Skeletal muscle satellite cell (primary cell): ENCODE measurements at regions not wholly inside any gene's neighbourhood (a gene's known extent, or its start where the extent isn't known, plus 50 kb on each side); places are given as distances from the start of the nearest gene placed in this dataset.
"Not testable (repeated sequence)": the region's sequence is repeated elsewhere in the genome, so short reads cannot be mapped to it uniquely, and the experiment has no call there.

Experiments
- H3K27me3 ChIP-seq: 2 replicates; pipeline ENCODE4 v1.7.0; 2013; ENCODE audit warnings: low read length; ENCODE audit not compliant: control insufficient read depth, insufficient read depth
- H3K36me3 ChIP-seq: 2 replicates; pipeline ENCODE4 v1.7.0; 2013; ENCODE audit warnings: mild to moderate bottlenecking, control low read depth, low read length; ENCODE audit not compliant: insufficient read depth
- H3K4me1 ChIP-seq: 2 replicates; pipeline ENCODE4 v1.7.0; 2013; ENCODE audit warnings: low read length; ENCODE audit not compliant: control insufficient read depth, insufficient read depth
- H3K4me2 ChIP-seq: 2 replicates; pipeline ENCODE4 v1.7.0; 2013; ENCODE audit warnings: mild to moderate bottlenecking, low read length
- H3K4me3 ChIP-seq: 2 replicates; pipeline ENCODE4 v1.7.0; 2013; ENCODE audit warnings: low read length
- H3K9ac ChIP-seq: 2 replicates; pipeline ENCODE4 v1.7.0; 2013; ENCODE audit warnings: mild to moderate bottlenecking, low read depth, low read length, moderate library complexity
- H3K9me3 ChIP-seq: replicated peaks from 2 replicates; pipeline ENCODE4 v1.7.0; 2013; ENCODE audit warnings: mild to moderate bottlenecking, control low read depth, low read length

- no peaks in the 10 kb centered on the region for H3K9me3 ChIP-seq
- H3K9ac ChIP-seq, result no peak overlapping the region
- no peaks in the 10 kb centered on the region for H3K27me3 ChIP-seq
- H3K4me1 ChIP-seq, result no peaks in the 10 kb centered on the region
- H3K36me3 ChIP-seq, result no peaks in the 10 kb centered on the region
- H3K4me3 ChIP-seq, result no peak overlapping the region
- no peak overlapping the region for H3K4me2 ChIP-seq
Observed at GRCh38 chr1:30103708-30104411, 619.5 kb downstream of the MATN1 start.

- no peak overlapping the region for H3K4me2 ChIP-seq
- no peak overlapping the region for H3K4me3 ChIP-seq
- H3K27me3 ChIP-seq, result no peaks in the 10 kb centered on the region
- H3K9ac ChIP-seq, result no peak overlapping the region
- H3K9me3 ChIP-seq, result no peaks in the 10 kb centered on the region
- H3K36me3 ChIP-seq, result no peaks in the 10 kb centered on the region
- H3K4me1 ChIP-seq, result no peaks in the 10 kb centered on the region
Observed at GRCh38 chr1:30102605-30103004, 620.8 kb downstream of the MATN1 start.

- Histone ChIP-seq H3K4me3 (no peak overlapping the region), H3K9me3 (no peaks in the 10 kb centered on the region), H3K4me1 (no peaks in the 10 kb centered on the region), H3K27me3 (no peaks in the 10 kb centered on the region), H3K9ac (no peak overlapping the region), H3K4me2 (no peak overlapping the region), H3K36me3 (no peaks in the 10 kb centered on the region)
Observed at GRCh38 chr1:30101487-30102227, 621.7 kb downstream of the MATN1 start.

- Histone ChIP-seq H3K4me1 (no peaks in the 10 kb centered on the region), H3K4me2 (no peak overlapping the region), H3K9me3 (no peaks in the 10 kb centered on the region), H3K9ac (no peak overlapping the region), H3K4me3 (no peak overlapping the region), H3K27me3 (no peaks in the 10 kb centered on the region), H3K36me3 (no peaks in the 10 kb centered on the region)
Observed at GRCh38 chr1:30101016-30101415, 622.4 kb downstream of the MATN1 start.

- Histone ChIP-seq H3K4me3 (no peak overlapping the region), H3K9me3 (no peaks in the 10 kb centered on the region), H3K4me1 (no peaks in the 10 kb centered on the region), H3K9ac (no peak overlapping the region), H3K27me3 (no peaks in the 10 kb centered on the region), H3K36me3 (no peaks in the 10 kb centered on the region), H3K4me2 (no peak overlapping the region)
Observed at GRCh38 chr1:30100524-30100862, 622.9 kb downstream of the MATN1 start.

- H3K9ac ChIP-seq, result no peak overlapping the region
- no peak overlapping the region for H3K4me2 ChIP-seq
- no peaks in the 10 kb centered on the region for H3K9me3 ChIP-seq
- no peaks in the 10 kb centered on the region for H3K36me3 ChIP-seq
- no peaks in the 10 kb centered on the region for H3K27me3 ChIP-seq
- H3K4me1 ChIP-seq, result no peaks in the 10 kb centered on the region
- no peak overlapping the region for H3K4me3 ChIP-seq
Observed at GRCh38 chr1:30099587-30100523, 623.5 kb downstream of the MATN1 start.

- H3K4me1 ChIP-seq, H3K4me3 ChIP-seq, H3K9ac ChIP-seq, H3K36me3 ChIP-seq, H3K27me3 ChIP-seq, H3K9me3 ChIP-seq, H3K4me2 ChIP-seq: not testable (repeated sequence)
Observed at GRCh38 chr1:30097851-30098250, 625.5 kb downstream of the MATN1 start.

- H3K9me3 ChIP-seq, result peaks cover 5% of the 10 kb centered on the region
- H3K4me3 ChIP-seq, result no peak overlapping the region
- H3K4me2 ChIP-seq, result no peak overlapping the region
- no peak overlapping the region for H3K9ac ChIP-seq
- H3K27me3 ChIP-seq, result no peaks in the 10 kb centered on the region
- H3K36me3 ChIP-seq, result no peaks in the 10 kb centered on the region
- H3K4me1 ChIP-seq, result no peaks in the 10 kb centered on the region
Observed at GRCh38 chr1:30095451-30096025, 627.8 kb downstream of the MATN1 start.

GRCh38 chr1:30095051-30095450 is 628.3 kb downstream of the MATN1 start:
- Histone ChIP-seq H3K36me3 (no peaks in the 10 kb centered on the region), H3K4me3 (no peak overlapping the region), H3K4me2 (no peak overlapping the region), H3K9me3 (peaks cover 5% of the 10 kb centered on the region), H3K27me3 (no peaks in the 10 kb centered on the region), H3K4me1 (no peaks in the 10 kb centered on the region), H3K9ac (no peak overlapping the region)

GRCh38 chr1:30092051-30092858 is 631.1 kb downstream of the MATN1 start:
- no peaks in the 10 kb centered on the region for H3K36me3 ChIP-seq
- peaks cover 5% of the 10 kb centered on the region for H3K9me3 ChIP-seq
- H3K9ac ChIP-seq, result no peak overlapping the region
- H3K4me3 ChIP-seq, result no peak overlapping the region
- H3K4me1 ChIP-seq, result no peaks in the 10 kb centered on the region
- no peak overlapping the region for H3K4me2 ChIP-seq
- H3K27me3 ChIP-seq, result no peaks in the 10 kb centered on the region
